Mammary epithelial cell (primary cell): ENCODE measurements at regions not wholly inside any gene's neighbourhood (a gene's known extent, or its start where the extent isn't known, plus 50 kb on each side); places are given as distances from the start of the nearest gene placed in this dataset.

Experiments
- EZH2 ChIP-seq: IDR thresholded peaks from 2 replicates; pipeline ENCODE4 v1.6.1; 2012; ENCODE audit warnings: low read length, inconsistent platforms, borderline replicate concordance
- TF ChIP-seq, protein P1 (sequence below), 2 donors: IDR thresholded peaks in 1 of 2; conservative IDR thresholded peaks in 1 of 2; 2 replicates each; pipeline ENCODE4 v1.5.1; 2011 to 2012; ENCODE audit warnings: inconsistent platforms in 2 of 2, low read length in 2 of 2, mild to moderate bottlenecking in 2 of 2, control low read depth in 1 of 2, low read depth in 1 of 2; ENCODE audit not compliant: insufficient read depth in 1 of 2; ENCODE audit errors: extremely low read depth in 1 of 2

DNA sequence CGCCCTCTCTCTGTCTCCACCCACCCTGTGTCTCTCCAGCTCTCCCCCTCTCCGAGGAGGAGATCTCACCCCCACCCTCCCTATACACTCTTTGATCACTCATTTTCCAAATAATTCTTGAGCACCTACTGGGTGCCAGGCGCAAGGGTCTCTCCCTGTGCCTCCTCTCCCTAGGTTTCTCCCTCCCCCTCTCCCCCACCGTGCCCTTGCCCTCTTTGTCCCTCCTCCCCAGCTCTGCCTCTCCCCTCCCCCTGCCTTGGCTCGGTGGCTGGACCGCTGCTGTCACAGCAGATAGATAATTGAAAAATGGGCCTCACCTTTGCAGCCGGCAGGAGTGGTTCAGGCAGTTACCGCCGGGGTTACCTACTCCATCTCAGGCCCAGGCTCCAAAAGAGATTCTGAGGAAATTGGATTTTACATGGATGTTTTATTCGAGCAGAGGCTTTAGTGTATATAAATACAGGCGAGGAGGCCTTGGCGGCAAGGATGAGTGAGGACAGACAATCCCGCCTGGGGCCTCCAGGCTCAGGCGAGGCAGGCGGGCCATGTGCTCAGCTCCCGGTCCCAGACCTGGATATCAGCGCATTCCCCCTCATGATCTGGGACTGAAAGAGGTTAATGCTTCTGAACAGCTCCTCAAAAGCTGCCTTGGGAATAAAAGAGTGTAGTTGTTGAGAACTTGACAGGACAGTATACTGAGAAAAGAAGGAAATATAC is 60.8 kb upstream of the BTRC start:
- TF ChIP-seq, protein P1, sequence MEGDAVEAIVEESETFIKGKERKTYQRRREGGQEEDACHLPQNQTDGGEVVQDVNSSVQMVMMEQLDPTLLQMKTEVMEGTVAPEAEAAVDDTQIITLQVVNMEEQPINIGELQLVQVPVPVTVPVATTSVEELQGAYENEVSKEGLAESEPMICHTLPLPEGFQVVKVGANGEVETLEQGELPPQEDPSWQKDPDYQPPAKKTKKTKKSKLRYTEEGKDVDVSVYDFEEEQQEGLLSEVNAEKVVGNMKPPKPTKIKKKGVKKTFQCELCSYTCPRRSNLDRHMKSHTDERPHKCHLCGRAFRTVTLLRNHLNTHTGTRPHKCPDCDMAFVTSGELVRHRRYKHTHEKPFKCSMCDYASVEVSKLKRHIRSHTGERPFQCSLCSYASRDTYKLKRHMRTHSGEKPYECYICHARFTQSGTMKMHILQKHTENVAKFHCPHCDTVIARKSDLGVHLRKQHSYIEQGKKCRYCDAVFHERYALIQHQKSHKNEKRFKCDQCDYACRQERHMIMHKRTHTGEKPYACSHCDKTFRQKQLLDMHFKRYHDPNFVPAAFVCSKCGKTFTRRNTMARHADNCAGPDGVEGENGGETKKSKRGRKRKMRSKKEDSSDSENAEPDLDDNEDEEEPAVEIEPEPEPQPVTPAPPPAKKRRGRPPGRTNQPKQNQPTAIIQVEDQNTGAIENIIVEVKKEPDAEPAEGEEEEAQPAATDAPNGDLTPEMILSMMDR (conservative IDR thresholded peaks at IDR 0.05 in 1 of 2, IDR thresholded peaks at IDR 0.05 in 1 of 2; ENCODE audit: extremely low read depth in 1 of 2, insufficient read depth in 1 of 2, low read depth in 1 of 2, low read length in 2 of 2): no peak
- no peak for TF ChIP-seq EZH2
